ENCODE measurements at regions not wholly inside any gene's neighbourhood (a gene's known extent, or its start where the extent isn't known, plus 50 kb on each side); places are given as distances from the start of the nearest gene placed in this dataset.

GRCh38 chr9:18185196-18185595 lies 288.8 kb upstream of the ADAMTSL1 start:
- Histone ChIP-seq H3K27ac (no peak overlapping the region), H3K36me3 (no peaks in the 10 kb centered on the region), H3K4me3 (no peak overlapping the region), H3K9me3 (no peaks in the 10 kb centered on the region), H3K27me3 (peaks cover 0 to 9% (median 0%) of the 10 kb centered on the region in 4 donors), H3K4me1 (peaks cover 0 to 13% (median 0%) of the 10 kb centered on the region in 3 donors)
- no peak for DNase-seq
- TF ChIP-seq CTCF (IDR thresholded peaks at IDR 0.05) (no peak), POLR2A (IDR thresholded peaks at IDR 0.05) (no peak)
- intact Hi-C loops (cut with DNase I): no loop called here
- WGBS, 2 donors: 60 to 73% methylated on average over 2 of the region's 2 CpGs

- TF ChIP-seq CTCF (IDR thresholded peaks at IDR 0.05): no peak
- TF ChIP-seq POLR2A (IDR thresholded peaks at IDR 0.05): no peak
- 61 to 66% methylated on average over 4 of the region's 4 CpGs for WGBS, 2 donors
These were observed 285.0 kb upstream of the ADAMTSL1 start for GRCh38 chr9:18188971-18189370.

GRCh38 chr9:18189871-18190670 lies 283.9 kb upstream of the ADAMTSL1 start:
- no peak for DNase-seq
- Histone ChIP-seq H3K27ac (no peak overlapping the region), H3K4me3 (no peak overlapping the region), H3K9me3 (no peaks in the 10 kb centered on the region), H3K27me3 (peaks cover 0 to 24% (median 0%) of the 10 kb centered on the region in 4 donors), H3K36me3 (no peaks in the 10 kb centered on the region), H3K4me1 (peaks cover 0 to 16% (median 0%) of the 10 kb centered on the region in 3 donors)
- no peak for TF ChIP-seq CTCF (IDR thresholded peaks at IDR 0.05)
- TF ChIP-seq POLR2A (IDR thresholded peaks at IDR 0.05): no peak
- intact Hi-C loops (cut with DNase I): no loop called here
- WGBS, 2 donors: 30 to 32% methylated on average over 3 of the region's 3 CpGs

More at GRCh38 chr9:18188971-18189370, 285.0 kb upstream of the ADAMTSL1 start:
- Histone ChIP-seq H3K9me3 (no peaks in the 10 kb centered on the region), H3K36me3 (no peaks in the 10 kb centered on the region), H3K4me3 (no peak overlapping the region), H3K4me1 (peaks cover 0 to 16% (median 0%) of the 10 kb centered on the region in 3 donors), H3K27me3 (peaks cover 0 to 15% (median 0%) of the 10 kb centered on the region in 4 donors), H3K27ac (no peak overlapping the region)
- intact Hi-C loops (cut with DNase I): no loop called here
- no peak for DNase-seq

GRCh38 chr9:18190671-18191374 lies 283.1 kb upstream of the ADAMTSL1 start:
- no peak for TF ChIP-seq POLR2A (IDR thresholded peaks at IDR 0.05)
- TF ChIP-seq CTCF (IDR thresholded peaks at IDR 0.05): no peak

GRCh38 chr9:18194316-18194715 lies 279.6 kb upstream of the ADAMTSL1 start:
- peaks cover 0 to 13% (median 0%) of the 10 kb centered on the region in 3 donors for H3K4me1 ChIP-seq
- H3K9me3 ChIP-seq: no peaks in the 10 kb centered on the region
- intact Hi-C loops (cut with DNase I): no loop called here
- H3K27me3 ChIP-seq: peaks cover 0 to 18% (median 0%) of the 10 kb centered on the region in 4 donors
- WGBS, 2 donors: 59 to 62% methylated on average over 3 of the region's 3 CpGs
- H3K4me3 ChIP-seq: no peak overlapping the region
- no peak for TF ChIP-seq POLR2A (IDR thresholded peaks at IDR 0.05)
- TF ChIP-seq CTCF (IDR thresholded peaks at IDR 0.05): no peak
- DNase-seq: no peak
- no peaks in the 10 kb centered on the region for H3K36me3 ChIP-seq
- no peak overlapping the region for H3K27ac ChIP-seq

More at GRCh38 chr9:18190671-18191374, 283.1 kb upstream of the ADAMTSL1 start:
- DNase-seq: no peak
- 66% methylated on average over 3 to 4 of the region's 4 CpGs for WGBS, 2 donors
- Histone ChIP-seq H3K4me3 (no peak overlapping the region), H3K4me1 (peaks cover 0 to 16% (median 0%) of the 10 kb centered on the region in 3 donors), H3K27me3 (peaks cover 0 to 27% (median 0%) of the 10 kb centered on the region in 4 donors), H3K27ac (no peak overlapping the region), H3K36me3 (no peaks in the 10 kb centered on the region), H3K9me3 (no peaks in the 10 kb centered on the region)
- intact Hi-C loops (cut with DNase I): no loop called here

All from esophagus squamous epithelium (tissue), 5 donors.